HCT116 (cell line): ENCODE measurements at regions not wholly inside any gene's neighbourhood (a gene's known extent, or its start where the extent isn't known, plus 50 kb on each side); places are given as distances from the start of the nearest gene placed in this dataset.

Experiments
- ELF1 ChIP-seq: IDR thresholded peaks from 2 replicates; pipeline ENCODE4 v1.6.1; 2012; ENCODE audit warnings: low read depth, borderline replicate concordance
- SIN3A ChIP-seq: IDR thresholded peaks from 2 replicates; pipeline ENCODE4 v1.6.1; 2012; ENCODE audit warnings: low read depth
- SP1 ChIP-seq: IDR thresholded peaks from 2 replicates; pipeline ENCODE4 v1.6.1; 2012; ENCODE audit warnings: low read depth
- TF ChIP-seq, protein P1 (sequence below), 3 experiments: fragments of 200-600 bp in 1 of 3; sonication (generic) in 1 of 3; IDR thresholded peaks in 2 of 3; conservative IDR thresholded peaks in 1 of 3; 2 replicates each; pipeline ENCODE4 v1.5.1; 2012 to 2017; ENCODE audit warnings: low read depth in 2 of 3, low read length in 2 of 3, antibody characterized with exemption in 1 of 3, borderline replicate concordance in 1 of 3, control low read depth in 1 of 3, mild to moderate bottlenecking in 1 of 3, mixed read lengths in 1 of 3, mixed run types in 1 of 3, moderate library complexity in 1 of 3; ENCODE audit not compliant: insufficient read depth in 1 of 3
- TF ChIP-seq, protein P2 (sequence below): IDR thresholded peaks from 2 replicates; pipeline ENCODE4 v1.6.1; 2012

DNA sequence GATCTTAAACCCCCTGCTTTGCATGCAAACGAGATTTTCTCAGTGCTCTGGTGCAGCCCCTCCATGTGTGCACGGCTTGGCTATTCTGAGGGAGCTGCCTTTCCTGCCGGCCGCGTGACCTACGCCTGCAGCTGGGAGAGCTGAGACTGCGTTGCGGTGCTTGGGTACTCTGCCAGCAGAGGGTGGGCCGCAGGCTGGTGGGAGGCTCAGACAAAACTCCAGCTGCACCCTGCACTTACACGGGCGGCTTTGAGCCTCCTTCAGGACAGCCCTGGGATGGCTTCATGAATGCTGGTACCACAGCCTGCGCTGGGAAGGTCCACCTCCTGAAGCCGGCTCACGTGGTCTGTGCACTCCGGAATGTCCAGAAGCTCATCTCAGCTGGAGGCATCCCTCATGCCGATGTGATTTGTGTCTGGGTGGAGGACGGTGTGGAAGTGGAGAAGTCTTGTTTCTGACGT lies 223.7 kb downstream of the DLL1 start:
- TF ChIP-seq SP1 (no peak), ELF1 (no peak), SIN3A (no peak)
- TF ChIP-seq, protein P1, sequence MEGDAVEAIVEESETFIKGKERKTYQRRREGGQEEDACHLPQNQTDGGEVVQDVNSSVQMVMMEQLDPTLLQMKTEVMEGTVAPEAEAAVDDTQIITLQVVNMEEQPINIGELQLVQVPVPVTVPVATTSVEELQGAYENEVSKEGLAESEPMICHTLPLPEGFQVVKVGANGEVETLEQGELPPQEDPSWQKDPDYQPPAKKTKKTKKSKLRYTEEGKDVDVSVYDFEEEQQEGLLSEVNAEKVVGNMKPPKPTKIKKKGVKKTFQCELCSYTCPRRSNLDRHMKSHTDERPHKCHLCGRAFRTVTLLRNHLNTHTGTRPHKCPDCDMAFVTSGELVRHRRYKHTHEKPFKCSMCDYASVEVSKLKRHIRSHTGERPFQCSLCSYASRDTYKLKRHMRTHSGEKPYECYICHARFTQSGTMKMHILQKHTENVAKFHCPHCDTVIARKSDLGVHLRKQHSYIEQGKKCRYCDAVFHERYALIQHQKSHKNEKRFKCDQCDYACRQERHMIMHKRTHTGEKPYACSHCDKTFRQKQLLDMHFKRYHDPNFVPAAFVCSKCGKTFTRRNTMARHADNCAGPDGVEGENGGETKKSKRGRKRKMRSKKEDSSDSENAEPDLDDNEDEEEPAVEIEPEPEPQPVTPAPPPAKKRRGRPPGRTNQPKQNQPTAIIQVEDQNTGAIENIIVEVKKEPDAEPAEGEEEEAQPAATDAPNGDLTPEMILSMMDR (IDR thresholded peaks at IDR 0.05 in 2 of 3, conservative IDR thresholded peaks at IDR 0.05 in 1 of 3; ENCODE audit: borderline replicate concordance in 1 of 3, insufficient read depth in 1 of 3, low read depth in 2 of 3, low read length in 2 of 3) = no peak
- TF ChIP-seq, protein P2, sequence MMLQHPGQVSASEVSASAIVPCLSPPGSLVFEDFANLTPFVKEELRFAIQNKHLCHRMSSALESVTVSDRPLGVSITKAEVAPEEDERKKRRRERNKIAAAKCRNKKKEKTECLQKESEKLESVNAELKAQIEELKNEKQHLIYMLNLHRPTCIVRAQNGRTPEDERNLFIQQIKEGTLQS = no peak
